RWPE2 (cell line): ENCODE measurements at regions not wholly inside any gene's neighbourhood (a gene's known extent, or its start where the extent isn't known, plus 50 kb on each side); places are given as distances from the start of the nearest gene placed in this dataset.

Source experiments
- ATAC-seq: fragments of 200-7000 bp; cut with Tn5 transposase; 3 replicates; pipeline ENCODE4 v1.9.1; 2021; ENCODE audit warnings: low read depth
- DNase-seq: peaks from one replicate; pipeline ENCODE4 v3.0.0-alpha.2; 2020; ENCODE audit warnings: low spot score
- H3K27ac ChIP-seq: fragments of 450-650 bp; 2 replicates; pipeline ENCODE4 v1.5.1; 2017; ENCODE audit warnings: mild to moderate bottlenecking; ENCODE audit not compliant: poor library complexity, severe bottlenecking
- H3K27me3 ChIP-seq: fragments of 250-450 bp; sonication (Bioruptor Pico); 2 replicates; pipeline ENCODE4 v1.5.1; 2021; ENCODE audit warnings: mild to moderate bottlenecking, moderate library complexity; ENCODE audit not compliant: insufficient read depth, poor library complexity, severe bottlenecking
- H3K36me3 ChIP-seq: fragments of 250-450 bp; sonication (Bioruptor Pico); 2 replicates; pipeline ENCODE4 v1.5.1; 2020; ENCODE audit warnings: low read depth, mild to moderate bottlenecking, moderate library complexity
- H3K4me1 ChIP-seq: fragments of 250-450 bp; sonication (Bioruptor Pico); 2 replicates; pipeline ENCODE4 v1.5.1; 2021; ENCODE audit warnings: mild to moderate bottlenecking, moderate library complexity; ENCODE audit not compliant: insufficient read depth, poor library complexity, severe bottlenecking
- H3K4me3 ChIP-seq: fragments of 250-450 bp; sonication (Bioruptor Pico); 2 replicates; pipeline ENCODE4 v1.5.1; 2021; ENCODE audit warnings: mild to moderate bottlenecking, moderate library complexity; ENCODE audit not compliant: severe bottlenecking
- H3K9me3 ChIP-seq: fragments of 250-450 bp; sonication (Bioruptor Pico); 2 replicates; pipeline ENCODE4 v1.5.1; 2021; ENCODE audit warnings: mild to moderate bottlenecking, moderate library complexity; ENCODE audit not compliant: severe bottlenecking
- CTCF ChIP-seq: fragments of 450-650 bp; IDR thresholded peaks from one replicate; pipeline ENCODE4 v1.5.1; 2017; ENCODE audit warnings: mild to moderate bottlenecking, moderate library complexity; ENCODE audit not compliant: poor library complexity, severe bottlenecking

- DNase-seq (no peak), ATAC-seq (no peak)
- Histone ChIP-seq H3K4me1 (no peaks in the 10 kb centered on the region), H3K27me3 (no peaks in the 10 kb centered on the region), H3K36me3 (no peaks in the 10 kb centered on the region), H3K4me3 (no peak overlapping the region), H3K27ac (no peak overlapping the region), H3K9me3 (no peaks in the 10 kb centered on the region)
- TF ChIP-seq CTCF: no peak
Observed at GRCh38 chr14:62308891-62309290, 546.7 kb downstream of the SNAPC1 start.

GRCh38 chr14:62313212-62313611, 551.0 kb downstream of the SNAPC1 start:
- no peak for DNase-seq
- TF ChIP-seq CTCF: no peak
- Histone ChIP-seq H3K4me3 (no peak overlapping the region), H3K9me3 (no peaks in the 10 kb centered on the region), H3K4me1 (no peaks in the 10 kb centered on the region), H3K27me3 (no peaks in the 10 kb centered on the region), H3K27ac (no peak overlapping the region), H3K36me3 (no peaks in the 10 kb centered on the region)
- no peak for ATAC-seq

GRCh38 chr14:62314221-62314620, 552.0 kb downstream of the SNAPC1 start:
- Histone ChIP-seq H3K4me1 (no peaks in the 10 kb centered on the region), H3K36me3 (no peaks in the 10 kb centered on the region), H3K27ac (no peak overlapping the region), H3K9me3 (no peaks in the 10 kb centered on the region), H3K27me3 (no peaks in the 10 kb centered on the region), H3K4me3 (no peak overlapping the region)
- no peak for TF ChIP-seq CTCF
- DNase-seq (no peak), ATAC-seq (no peak)

GRCh38 chr14:62314871-62315270, 552.7 kb downstream of the SNAPC1 start:
- Histone ChIP-seq H3K36me3 (no peaks in the 10 kb centered on the region), H3K27me3 (no peaks in the 10 kb centered on the region), H3K27ac (no peak overlapping the region), H3K9me3 (no peaks in the 10 kb centered on the region), H3K4me3 (no peak overlapping the region), H3K4me1 (no peaks in the 10 kb centered on the region)
- TF ChIP-seq CTCF: no peak
- ATAC-seq (no peak), DNase-seq (no peak)

- Histone ChIP-seq H3K4me1 (no peaks in the 10 kb centered on the region), H3K27me3 (no peaks in the 10 kb centered on the region), H3K4me3 (no peak overlapping the region), H3K27ac (no peak overlapping the region), H3K9me3 (no peaks in the 10 kb centered on the region), H3K36me3 (no peaks in the 10 kb centered on the region)
- DNase-seq (no peak), ATAC-seq (no peak)
- no peak for TF ChIP-seq CTCF
Observed at GRCh38 chr14:62315631-62316030, 553.4 kb downstream of the SNAPC1 start.
